ENCODE measurements at regions not wholly inside any gene's neighbourhood (a gene's known extent, or its start where the extent isn't known, plus 50 kb on each side); places are given as distances from the start of the nearest gene placed in this dataset.
A peak's percentile ranks its signal among the peaks of the same experiment; 100 is the strongest.

- Histone ChIP-seq H3T11ph (ENCODE audit: low read length) (no peak overlapping the region), H3K56ac (ENCODE audit: insufficient read length, low read depth, low read length) (no peak overlapping the region), H2BK5ac (ENCODE audit: insufficient read length, low read length) (no peak overlapping the region), H4K5ac (ENCODE audit: insufficient read length, low read depth, low read length) (no peak overlapping the region), H3K4ac (ENCODE audit: low read depth, low read length) (no peak overlapping the region), H3K4me2 (ENCODE audit: insufficient read depth, insufficient read length, low read length) (no peak overlapping the region), H3K4me1 (ENCODE audit: insufficient read depth, low read length) (no peaks in the 10 kb centered on the region), H4K8ac (replicated peaks; ENCODE audit: insufficient read length, low read depth, low read length) (no peak overlapping the region), H3K27ac (ENCODE audit: insufficient read length, low read depth, low read length) (no peak overlapping the region), H3K23me2 (ENCODE audit: insufficient read length, low read depth, low read length, poor library complexity, severe bottlenecking) (no peaks in the 10 kb centered on the region), H3K14ac (ENCODE audit: insufficient read depth, low read length) (no peak overlapping the region), H3K79me1 (ENCODE audit: insufficient read depth, low read depth, low read length, poor library complexity, severe bottlenecking) (no peaks in the 10 kb centered on the region), H3K23ac (ENCODE audit: insufficient read length, low read depth, low read length) (no peak overlapping the region), H4K20me1 (ENCODE audit: control insufficient read depth, insufficient read depth, insufficient read length) (no peaks in the 10 kb centered on the region), H4K91ac (ENCODE audit: insufficient read length, low read depth, low read length) (no peak overlapping the region), H2BK120ac (ENCODE audit: low read depth, low read length, poor library complexity, severe bottlenecking) (no peak overlapping the region), H3K9me3 (ENCODE audit: control insufficient read depth, low read depth, low read length) (no peaks in the 10 kb centered on the region), H2AK5ac (ENCODE audit: insufficient read length, low read length) (no peak overlapping the region), H2BK15ac (ENCODE audit: low read depth, low read length) (no peak overlapping the region), H3K27me3 (ENCODE audit: insufficient read depth, low read length) (no peaks in the 10 kb centered on the region), H2BK20ac (ENCODE audit: low read depth, low read length, poor library complexity, severe bottlenecking) (no peak overlapping the region), H2BK12ac (ENCODE audit: insufficient read length, low read depth, low read length) (no peak overlapping the region), H3K18ac (ENCODE audit: insufficient read length, low read depth, low read length) (no peak overlapping the region), H3K9ac (ENCODE audit: extremely low read depth, insufficient read length, low read length) (no peak overlapping the region), H2AFZ (ENCODE audit: low read length) (no peak overlapping the region), H3K79me2 (ENCODE audit: insufficient read depth, low read length) (no peaks in the 10 kb centered on the region)
- peaks cover 0 to 2% of the 10 kb centered on the region in 2 experiments; a peak in 1 of 4 replicates for H3K4me1 Mint-ChIP-seq
- peaks cover 2% of the 10 kb centered on the region for H3K27me3 Mint-ChIP-seq (ENCODE audit: low read depth)
- WGBS (ENCODE audit: extremely low coverage, insufficient read length, low lambda C conversion rate) = no CpG with 5 or more reads among the region's 4 CpGs
- H3K36me3 Mint-ChIP-seq (ENCODE audit: insufficient read depth in 1 of 3, low read depth in 3 of 3) = no peaks in the 10 kb centered on the region
- no peak for DNase-seq
- no peak overlapping the region for H3K4me3 Mint-ChIP-seq
- H3K27ac Mint-ChIP-seq = peak overlapping the region in 1 of 3 experiments; percentile 5; a peak in 1 of 7 replicates
- H3K9me3 Mint-ChIP-seq = no peaks in the 10 kb centered on the region
- TF ChIP-seq CTCF (conservative IDR thresholded peaks at IDR 0.05) = no peak
These were observed 61.6 kb upstream of the ATP8B1 start for GRCh38 chr18:57864615-57865121.

Measured in H9 (cell line).